ENCODE measurements at regions not wholly inside any gene's neighbourhood (a gene's known extent, or its start where the extent isn't known, plus 50 kb on each side); places are given as distances from the start of the nearest gene placed in this dataset.

DNA sequence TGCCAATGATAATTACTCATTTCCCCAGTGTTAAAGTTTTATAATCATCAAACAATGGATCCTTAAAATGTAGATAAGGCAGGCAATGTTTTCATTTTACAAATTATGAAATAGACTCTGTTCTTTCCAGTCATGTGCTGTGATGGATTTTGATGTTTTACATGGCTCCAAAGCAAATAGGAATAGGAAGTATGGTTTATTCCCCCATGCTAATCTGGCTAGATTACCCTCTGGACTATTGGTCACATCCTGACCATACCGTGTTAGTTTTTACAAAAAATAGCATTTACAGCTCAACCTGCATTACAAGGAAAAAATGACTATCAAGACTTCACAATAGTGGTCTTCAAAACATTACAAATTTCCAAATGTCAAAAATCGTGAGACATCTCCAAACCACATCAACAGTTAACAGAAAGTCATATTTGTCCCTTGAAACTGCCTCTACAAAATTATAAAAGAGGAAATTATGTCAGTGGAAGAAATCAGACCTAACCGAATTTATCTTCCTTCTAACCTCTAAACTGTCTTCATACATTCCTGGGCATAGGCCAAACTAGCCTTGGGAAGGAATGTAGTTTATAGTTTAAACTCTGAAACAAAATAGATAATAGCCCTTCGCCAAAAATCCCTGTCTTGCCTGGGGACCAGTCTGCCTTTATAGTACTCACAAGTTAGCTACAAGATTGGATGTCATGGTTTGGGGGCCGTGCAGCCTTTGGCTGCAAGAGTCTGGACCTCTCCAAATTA is 1941.2 kb upstream of the CELF4 start:
- Histone ChIP-seq H3K4me2 (ENCODE audit: insufficient read depth, low read length) (no peak overlapping the region), H3K9me1 (replicated peaks; ENCODE audit: control insufficient read depth, extremely low read depth, insufficient read depth, low read length) (no peaks in the 10 kb centered on the region), H4K20me1 (replicated peaks; ENCODE audit: control insufficient read depth, extremely low read depth, insufficient read depth, low read length) (no peaks in the 10 kb centered on the region), H3K9me3 (replicated peaks; ENCODE audit: control insufficient read depth, insufficient read depth, low read length) (no peaks in the 10 kb centered on the region), H3K4me3 (replicated peaks in 1 of 3; ENCODE audit: insufficient read depth in 1 of 3, low read depth in 1 of 3, low read length in 3 of 3) (no peak overlapping the region), H3K27ac (ENCODE audit: insufficient read depth, low read depth, low read length) (no peak overlapping the region), H2AFZ (ENCODE audit: low read depth, low read length) (no peak overlapping the region), H3K4me1 (ENCODE audit: control insufficient read depth, extremely low read depth, insufficient read depth, low read length) (no peaks in the 10 kb centered on the region), H3K36me3 (ENCODE audit: control insufficient read depth in 2 of 2, extremely low read depth in 1 of 2, insufficient read depth in 2 of 2, low read length in 2 of 2) (no peaks in the 10 kb centered on the region), H3K27me3 (ENCODE audit: control insufficient read depth in 2 of 2, insufficient read depth in 2 of 2, low read length in 2 of 2) (no peaks in the 10 kb centered on the region), H3K9ac (replicated peaks; ENCODE audit: extremely low read depth, insufficient read depth, low read length) (no peak overlapping the region), H3K79me2 (ENCODE audit: control insufficient read depth, insufficient read depth, low read length) (no peaks in the 10 kb centered on the region)
- ChIA-PET CTCF (interaction anchor here (0.8 to 1.0 kb wide), 2 partner anchors 31 to 35 kb away, joined by 3 to 4 read pairs; no protein-coding TSS in a partner anchor), POLR2A (no interaction called here)
- peak; percentile 67 for DNase-seq (ENCODE audit: low read depth, low spot score)
- no TSS peak for BruUV-seq (replicated peaks)
- intact Hi-C loops (cut with micrococcal nuclease) (no loop called here), dilution Hi-C loops (cut with MboI; ENCODE audit: extremely low pct_ligation_motif_present, low sequenced_read_pairs) (no loop called here)
- FAIRE-seq, result no peak
- no peak for TF ChIP-seq POLR2AphosphoS5 (IDR thresholded peaks at IDR 0.05; ENCODE audit: insufficient read depth, low read depth, low read length)
- no peak for TF ChIP-seq FOS (IDR thresholded peaks at IDR 0.05; ENCODE audit: borderline replicate concordance, insufficient read depth, low read length)

DNA sequence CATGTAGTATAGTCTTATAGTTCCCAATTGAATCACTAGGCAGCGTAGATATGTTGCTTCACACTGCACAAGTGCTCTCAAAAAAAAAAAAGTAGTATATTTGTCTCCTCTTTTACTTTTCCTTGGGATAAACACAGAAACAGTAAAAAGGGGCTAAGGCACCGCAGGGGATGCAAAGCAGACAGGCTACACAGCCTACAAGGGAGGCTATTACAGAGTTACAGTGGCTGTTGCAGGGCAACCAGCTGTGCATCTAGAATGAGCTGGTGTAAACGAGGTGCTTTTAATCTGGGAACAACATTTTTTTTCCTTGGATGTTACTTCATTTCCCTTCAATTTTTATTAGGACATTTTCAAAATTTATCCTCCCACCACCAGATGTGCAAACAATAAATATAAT is 1934.7 kb upstream of the CELF4 start:
- no peaks in the 10 kb centered on the region for H3K27me3 ChIP-seq (ENCODE audit: control insufficient read depth in 2 of 2, insufficient read depth in 2 of 2, low read length in 2 of 2)
- POLR2A ChIA-PET, result no interaction called here

More for the DNA sequence above, 1934.7 kb upstream of the CELF4 start:
- no peak overlapping the region for H3K4me3 ChIP-seq (replicated peaks in 1 of 3; ENCODE audit: insufficient read depth in 1 of 3, low read depth in 1 of 3, low read length in 3 of 3)
- H3K27ac ChIP-seq (ENCODE audit: insufficient read depth, low read depth, low read length), result no peak overlapping the region
- no peak for FAIRE-seq
- no peaks in the 10 kb centered on the region for H3K4me1 ChIP-seq (ENCODE audit: control insufficient read depth, extremely low read depth, insufficient read depth, low read length)
- CTCF ChIA-PET, result no interaction called here
- no peaks in the 10 kb centered on the region for H3K79me2 ChIP-seq (ENCODE audit: control insufficient read depth, insufficient read depth, low read length)
- dilution Hi-C loops (cut with MboI; ENCODE audit: extremely low pct_ligation_motif_present, low sequenced_read_pairs), result no loop called here
- TF ChIP-seq MYC (IDR thresholded peaks at IDR 0.05; ENCODE audit: low read depth, low read length) (no peak), JUN (IDR thresholded peaks at IDR 0.05; ENCODE audit: borderline replicate concordance, insufficient read depth, insufficient read length, low read depth) (no peak), GATA2 (IDR thresholded peaks at IDR 0.05; ENCODE audit: insufficient read depth, insufficient read length, low read depth, low read length) (no peak), MAX (IDR thresholded peaks at IDR 0.05; ENCODE audit: insufficient read depth, insufficient read length) (no peak), POLR2A (IDR thresholded peaks at IDR 0.05; ENCODE audit: low read depth, low read length) (no peak), POLR2AphosphoS5 (IDR thresholded peaks at IDR 0.05; ENCODE audit: insufficient read depth, low read depth, low read length) (no peak), CTCF (IDR thresholded peaks at IDR 0.05; ENCODE audit: extremely low read depth in 1 of 2, insufficient read depth in 1 of 2, low read depth in 1 of 2, low read length in 2 of 2) (no peak)
- DNase-seq (ENCODE audit: low read depth, low spot score), result no peak
- H2AFZ ChIP-seq (ENCODE audit: low read depth, low read length), result no peak overlapping the region
- intact Hi-C loops (cut with micrococcal nuclease), result no loop called here
- no peaks in the 10 kb centered on the region for H3K9me1 ChIP-seq (replicated peaks; ENCODE audit: control insufficient read depth, extremely low read depth, insufficient read depth, low read length)
- H4K20me1 ChIP-seq (replicated peaks; ENCODE audit: control insufficient read depth, extremely low read depth, insufficient read depth, low read length), result no peaks in the 10 kb centered on the region
- no peaks in the 10 kb centered on the region for H3K36me3 ChIP-seq (ENCODE audit: control insufficient read depth in 2 of 2, extremely low read depth in 1 of 2, insufficient read depth in 2 of 2, low read length in 2 of 2)
- BruUV-seq (replicated peaks), result no TSS peak
- H3K4me2 ChIP-seq (ENCODE audit: insufficient read depth, low read length), result no peak overlapping the region
- no peak overlapping the region for H3K9ac ChIP-seq (replicated peaks; ENCODE audit: extremely low read depth, insufficient read depth, low read length)
- H3K9me3 ChIP-seq (replicated peaks; ENCODE audit: control insufficient read depth, insufficient read depth, low read length), result no peaks in the 10 kb centered on the region

Data from endothelial cell of umbilical vein (primary cell).